ENCODE measurements at regions not wholly inside any gene's neighbourhood (a gene's known extent, or its start where the extent isn't known, plus 50 kb on each side); places are given as distances from the start of the nearest gene placed in this dataset.
A peak's percentile ranks its signal among the peaks of the same experiment; 100 is the strongest.

- no peak for DNase-seq (ENCODE audit: low read depth, low spot score)
These were observed 93.3 kb downstream of the EMX2 start for GRCh38 chr10:117635826-117636225.

- DNase-seq (ENCODE audit: low read depth, low spot score): no peak
These were observed 95.7 kb downstream of the EMX2 start for GRCh38 chr10:117638200-117638599.

GRCh38 chr10:117638664-117639200, 96.2 kb downstream of the EMX2 start:
- DNase-seq (ENCODE audit: low read depth, low spot score): no peak

GRCh38 chr10:117640406-117640805, 97.9 kb downstream of the EMX2 start:
- no peak for DNase-seq (ENCODE audit: low read depth, low spot score)

- no peak for DNase-seq (ENCODE audit: low read depth, low spot score)
These were observed 104.2 kb downstream of the EMX2 start for GRCh38 chr10:117646718-117647117.

GRCh38 chr10:117647306-117647705, 104.8 kb downstream of the EMX2 start:
- no peak for DNase-seq (ENCODE audit: low read depth, low spot score)

- peak; percentile 8 for DNase-seq (ENCODE audit: low read depth, low spot score)
These were observed 108.6 kb downstream of the EMX2 start for GRCh38 chr10:117651121-117651520.

- DNase-seq (ENCODE audit: low read depth, low spot score): no peak
These were observed 110.0 kb downstream of the EMX2 start for GRCh38 chr10:117652228-117653169.

GRCh38 chr10:117653170-117653515, 110.6 kb downstream of the EMX2 start:
- no peak for DNase-seq (ENCODE audit: low read depth, low spot score)

- DNase-seq (ENCODE audit: low read depth, low spot score): no peak
These were observed 111.6 kb downstream of the EMX2 start for GRCh38 chr10:117654105-117654504.

- no peak for DNase-seq (ENCODE audit: low read depth, low spot score)
These were observed 114.1 kb downstream of the EMX2 start for GRCh38 chr10:117656385-117657367.

- DNase-seq (ENCODE audit: low read depth, low spot score): no peak
These were observed 118.8 kb downstream of the EMX2 start for GRCh38 chr10:117661316-117661715.

- no peak for DNase-seq (ENCODE audit: low read depth, low spot score)
These were observed 119.6 kb downstream of the EMX2 start for GRCh38 chr10:117662126-117662525.

GRCh38 chr10:117662751-117663540, 120.4 kb downstream of the EMX2 start:
- peak; percentile 30 for DNase-seq (ENCODE audit: low read depth, low spot score)

- no peak for DNase-seq (ENCODE audit: low read depth, low spot score)
These were observed 121.2 kb downstream of the EMX2 start for GRCh38 chr10:117663750-117664149.

GRCh38 chr10:117664288-117664687, 121.7 kb downstream of the EMX2 start:
- no peak for DNase-seq (ENCODE audit: low read depth, low spot score)

GRCh38 chr10:117666166-117666565, 123.6 kb downstream of the EMX2 start:
- no peak for DNase-seq (ENCODE audit: low read depth, low spot score)

- DNase-seq (ENCODE audit: low read depth, low spot score): no peak
These were observed 124.4 kb downstream of the EMX2 start for GRCh38 chr10:117666965-117667364.

- DNase-seq (ENCODE audit: low read depth, low spot score): no peak
These were observed 125.3 kb downstream of the EMX2 start for GRCh38 chr10:117667831-117668230.

GRCh38 chr10:117668327-117669008, 125.9 kb downstream of the EMX2 start:
- no peak for DNase-seq (ENCODE audit: low read depth, low spot score)

GRCh38 chr10:117669122-117669521, 126.6 kb downstream of the EMX2 start:
- DNase-seq (ENCODE audit: low read depth, low spot score): no peak

Measured in ELF-1 (cell line).